ENCODE measurements at regions not wholly inside any gene's neighbourhood (a gene's known extent, or its start where the extent isn't known, plus 50 kb on each side); places are given as distances from the start of the nearest gene placed in this dataset.

DNA sequence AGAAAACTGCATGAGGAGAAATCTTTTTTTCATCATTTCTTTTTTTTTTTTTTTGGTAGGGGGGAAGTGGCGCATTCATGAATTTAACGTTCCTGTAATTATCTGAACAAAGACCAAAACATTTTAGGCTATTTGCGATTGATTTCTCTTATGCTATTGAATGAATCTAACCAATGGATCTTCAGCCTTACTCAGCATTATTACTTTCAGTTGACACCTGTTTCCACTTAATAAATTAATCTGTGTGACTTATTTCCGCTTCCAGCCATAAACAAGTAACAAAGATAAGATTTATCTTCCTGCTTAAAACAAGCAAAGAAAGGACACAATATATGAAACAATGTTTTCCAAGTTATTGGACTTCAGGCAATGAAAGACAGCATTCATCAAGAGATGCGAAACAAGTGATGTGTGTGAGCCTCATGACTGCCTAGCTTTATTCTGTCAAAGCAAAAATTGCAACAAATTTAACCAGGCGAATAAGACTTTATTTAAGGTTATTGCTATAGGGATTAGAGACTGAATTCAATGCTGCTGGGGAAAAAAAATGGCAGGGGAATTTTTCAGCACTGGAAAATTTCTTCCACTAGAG lies 1026.9 kb downstream of the LRFN5 start:
- H4K20me1 ChIP-seq (ENCODE audit: insufficient read depth, low read length) = no peaks in the 10 kb centered on the region
- H3K4me2 ChIP-seq (ENCODE audit: low read depth, low read length) = no peak overlapping the region
- ATAC-seq (no peak), FAIRE-seq (no peak), DNase-seq (ENCODE audit: low spot score) (no peak)
- 13% methylated on average over 6 of the region's 6 CpGs for WGBS (ENCODE audit: low lambda C conversion rate)
- H2AFZ ChIP-seq (ENCODE audit: low read length) = no peak overlapping the region
- peak; percentile 66 to 86 for TF ChIP-seq MAFK (conservative IDR thresholded peaks at IDR 0.05 in 1 of 2, IDR thresholded peaks at IDR 0.05 in 1 of 2; ENCODE audit: low read length in 2 of 2)
- TF ChIP-seq CBFB (CRISPR knock-in tag; IDR thresholded peaks at IDR 0.05) = no peak
- TF ChIP-seq MAFF (IDR thresholded peaks at IDR 0.05; ENCODE audit: low read depth, low read length) = peak; percentile 81
- H3K4me1 ChIP-seq (ENCODE audit: insufficient read depth, low read length) = no peaks in the 10 kb centered on the region
- H3K4me3 ChIP-seq (replicated peaks in 1 of 3; ENCODE audit: insufficient read depth in 1 of 3, low read depth in 2 of 3, low read length in 3 of 3) = no peak overlapping the region
- intact Hi-C loops (cut with micrococcal nuclease; ENCODE audit: unreplicated experiment) (no loop called here), in situ Hi-C loops (cut with HindIII; ENCODE audit: extremely low pct_ligation_motif_present, low pct_unique_long_range_greater_than_20kb) (no loop called here)
- H3K9me3 ChIP-seq (ENCODE audit: low read length) = peaks cover 83% of the 10 kb centered on the region
- no peaks in the 10 kb centered on the region for H3K36me3 ChIP-seq (replicated peaks in 1 of 2; ENCODE audit: control insufficient read depth in 1 of 2, insufficient read depth in 2 of 2, low read length in 2 of 2)
- H3K79me2 ChIP-seq (ENCODE audit: insufficient read depth, low read length) = no peaks in the 10 kb centered on the region
- CTCF ChIA-PET (ENCODE audit: low intra/inter-chr PET ratio, low total read pairs) = no interaction called here
- H3K27ac ChIP-seq (ENCODE audit: extremely low read length, insufficient read depth, low read length) = no peak overlapping the region
- BruUV-seq (replicated peaks) = no TSS peak
- POLR2A ChIA-PET = no interaction called here
- H3K27me3 ChIP-seq (ENCODE audit: control insufficient read depth in 1 of 2, insufficient read depth in 2 of 2, low read length in 2 of 2) = no peaks in the 10 kb centered on the region
- no peak overlapping the region for H3K9ac ChIP-seq (ENCODE audit: insufficient read depth, low read depth, low read length)

DNA sequence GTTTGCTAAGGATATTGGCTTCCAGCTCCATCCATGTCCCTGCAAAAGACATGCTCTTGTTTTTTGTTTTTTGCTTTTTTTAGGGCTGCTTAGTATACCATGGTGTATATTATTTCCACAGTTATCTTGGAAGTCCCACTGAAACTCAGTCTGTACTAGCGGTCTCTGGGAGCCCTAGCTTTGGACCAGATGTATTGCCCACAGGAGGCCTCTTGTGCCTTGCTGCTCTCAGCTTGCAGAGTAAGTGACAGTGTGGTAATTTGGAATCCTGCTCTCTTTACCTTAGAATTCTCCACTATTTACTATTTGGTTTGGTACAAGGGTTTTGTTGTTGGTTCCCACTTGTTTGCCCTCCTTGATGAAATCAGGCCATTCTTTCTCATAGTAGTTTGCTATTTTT lies 1022.9 kb downstream of the LRFN5 start:
- H4K20me1 ChIP-seq (ENCODE audit: insufficient read depth, low read length) = no peaks in the 10 kb centered on the region
- H3K4me2 ChIP-seq (ENCODE audit: low read depth, low read length) = no peak overlapping the region
- in situ Hi-C loops (cut with HindIII; ENCODE audit: extremely low pct_ligation_motif_present, low pct_unique_long_range_greater_than_20kb) = no loop called here
- WGBS (ENCODE audit: low lambda C conversion rate) = 4% methylated on average over 1 of the region's 1 CpG
- H3K9me3 ChIP-seq (ENCODE audit: low read length) = peaks cover 83% of the 10 kb centered on the region
- intact Hi-C loops (cut with micrococcal nuclease; ENCODE audit: unreplicated experiment) = no loop called here
- no peak for FAIRE-seq
- no peak overlapping the region for H3K9ac ChIP-seq (ENCODE audit: insufficient read depth, low read depth, low read length)
- H3K4me1 ChIP-seq (ENCODE audit: insufficient read depth, low read length) = no peaks in the 10 kb centered on the region
- no peak overlapping the region for H3K4me3 ChIP-seq (replicated peaks in 1 of 3; ENCODE audit: insufficient read depth in 1 of 3, low read depth in 2 of 3, low read length in 3 of 3)
- DNase-seq (ENCODE audit: low spot score) = no peak
- no TSS peak for BruUV-seq (replicated peaks)
- TF ChIP-seq PHF21A (CRISPR knock-in tag; IDR thresholded peaks at IDR 0.05) = no peak
- TF ChIP-seq ADNP (CRISPR knock-in tag; IDR thresholded peaks at IDR 0.05) = no peak
- no peak for TF ChIP-seq ZNF749 (CRISPR knock-in tag; IDR thresholded peaks at IDR 0.05; ENCODE audit: borderline replicate concordance)
- TF ChIP-seq, protein P1, sequence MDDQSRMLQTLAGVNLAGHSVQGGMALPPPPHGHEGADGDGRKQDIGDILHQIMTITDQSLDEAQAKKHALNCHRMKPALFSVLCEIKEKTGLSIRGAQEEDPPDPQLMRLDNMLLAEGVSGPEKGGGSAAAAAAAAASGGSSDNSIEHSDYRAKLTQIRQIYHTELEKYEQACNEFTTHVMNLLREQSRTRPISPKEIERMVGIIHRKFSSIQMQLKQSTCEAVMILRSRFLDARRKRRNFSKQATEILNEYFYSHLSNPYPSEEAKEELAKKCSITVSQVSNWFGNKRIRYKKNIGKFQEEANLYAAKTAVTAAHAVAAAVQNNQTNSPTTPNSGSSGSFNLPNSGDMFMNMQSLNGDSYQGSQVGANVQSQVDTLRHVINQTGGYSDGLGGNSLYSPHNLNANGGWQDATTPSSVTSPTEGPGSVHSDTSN (CRISPR knock-in tag; IDR thresholded peaks at IDR 0.05; ENCODE audit: borderline replicate concordance) = no peak
- TF ChIP-seq, protein P2, sequence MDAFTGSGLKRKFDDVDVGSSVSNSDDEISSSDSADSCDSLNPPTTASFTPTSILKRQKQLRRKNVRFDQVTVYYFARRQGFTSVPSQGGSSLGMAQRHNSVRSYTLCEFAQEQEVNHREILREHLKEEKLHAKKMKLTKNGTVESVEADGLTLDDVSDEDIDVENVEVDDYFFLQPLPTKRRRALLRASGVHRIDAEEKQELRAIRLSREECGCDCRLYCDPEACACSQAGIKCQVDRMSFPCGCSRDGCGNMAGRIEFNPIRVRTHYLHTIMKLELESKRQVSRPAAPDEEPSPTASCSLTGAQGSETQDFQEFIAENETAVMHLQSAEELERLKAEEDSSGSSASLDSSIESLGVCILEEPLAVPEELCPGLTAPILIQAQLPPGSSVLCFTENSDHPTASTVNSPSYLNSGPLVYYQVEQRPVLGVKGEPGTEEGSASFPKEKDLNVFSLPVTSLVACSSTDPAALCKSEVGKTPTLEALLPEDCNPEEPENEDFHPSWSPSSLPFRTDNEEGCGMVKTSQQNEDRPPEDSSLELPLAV (CRISPR knock-in tag; conservative IDR thresholded peaks at IDR 0.05; ENCODE audit: low read depth) = no peak
- POLR2A ChIA-PET = no interaction called here
- no peak overlapping the region for H3K27ac ChIP-seq (ENCODE audit: extremely low read length, insufficient read depth, low read length)
- H3K79me2 ChIP-seq (ENCODE audit: insufficient read depth, low read length) = no peaks in the 10 kb centered on the region
- CTCF ChIA-PET (ENCODE audit: low intra/inter-chr PET ratio, low total read pairs) = no interaction called here
- H2AFZ ChIP-seq (ENCODE audit: low read length) = no peak overlapping the region
- no peak; the same call in 2 of the 3 replicates for ATAC-seq
- H3K27me3 ChIP-seq (ENCODE audit: control insufficient read depth in 1 of 2, insufficient read depth in 2 of 2, low read length in 2 of 2) = no peaks in the 10 kb centered on the region
- H3K36me3 ChIP-seq (replicated peaks in 1 of 2; ENCODE audit: control insufficient read depth in 1 of 2, insufficient read depth in 2 of 2, low read length in 2 of 2) = no peaks in the 10 kb centered on the region
